Fibroblast of lung (primary cell): ENCODE measurements at regions not wholly inside any gene's neighbourhood (a gene's known extent, or its start where the extent isn't known, plus 50 kb on each side); places are given as distances from the start of the nearest gene placed in this dataset.

Experiments
- EZH2 ChIP-seq: IDR thresholded peaks from 2 replicates; pipeline ENCODE4 v1.5.1; 2012; ENCODE audit warnings: low read length, control low read depth, mild to moderate bottlenecking; ENCODE audit errors: missing control alignments
- TF ChIP-seq, protein P1 (sequence below), 2 donors: IDR thresholded peaks in 1 of 2; conservative IDR thresholded peaks in 1 of 2; 1 replicate in 1 of 2; 2 replicates in 1 of 2; pipeline ENCODE4 v1.5.1; 2011 to 2012; ENCODE audit warnings: low read length in 2 of 2, control low read depth in 1 of 2, inconsistent platforms in 1 of 2, low read depth in 1 of 2, mild to moderate bottlenecking in 1 of 2

DNA sequence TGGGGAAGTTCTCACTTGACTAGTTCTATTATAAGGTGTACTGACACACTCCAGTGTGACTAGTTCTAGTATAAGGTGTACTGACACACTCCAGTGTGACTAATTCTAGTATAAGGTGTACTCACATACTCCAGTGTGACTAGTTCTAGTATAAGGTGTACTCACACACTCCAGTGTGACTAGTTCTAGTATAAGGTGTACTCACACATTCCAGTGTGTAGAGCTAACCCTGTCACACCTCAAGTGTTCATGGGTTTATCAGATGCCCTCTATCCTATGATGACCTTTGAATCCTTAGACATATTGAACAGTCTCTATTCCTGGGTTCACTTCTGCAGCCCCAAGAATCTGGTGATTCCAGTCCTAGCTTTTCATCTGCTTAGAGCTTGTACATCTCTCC, 54.6 kb upstream of the MYO16 start:
- TF ChIP-seq, protein P1, sequence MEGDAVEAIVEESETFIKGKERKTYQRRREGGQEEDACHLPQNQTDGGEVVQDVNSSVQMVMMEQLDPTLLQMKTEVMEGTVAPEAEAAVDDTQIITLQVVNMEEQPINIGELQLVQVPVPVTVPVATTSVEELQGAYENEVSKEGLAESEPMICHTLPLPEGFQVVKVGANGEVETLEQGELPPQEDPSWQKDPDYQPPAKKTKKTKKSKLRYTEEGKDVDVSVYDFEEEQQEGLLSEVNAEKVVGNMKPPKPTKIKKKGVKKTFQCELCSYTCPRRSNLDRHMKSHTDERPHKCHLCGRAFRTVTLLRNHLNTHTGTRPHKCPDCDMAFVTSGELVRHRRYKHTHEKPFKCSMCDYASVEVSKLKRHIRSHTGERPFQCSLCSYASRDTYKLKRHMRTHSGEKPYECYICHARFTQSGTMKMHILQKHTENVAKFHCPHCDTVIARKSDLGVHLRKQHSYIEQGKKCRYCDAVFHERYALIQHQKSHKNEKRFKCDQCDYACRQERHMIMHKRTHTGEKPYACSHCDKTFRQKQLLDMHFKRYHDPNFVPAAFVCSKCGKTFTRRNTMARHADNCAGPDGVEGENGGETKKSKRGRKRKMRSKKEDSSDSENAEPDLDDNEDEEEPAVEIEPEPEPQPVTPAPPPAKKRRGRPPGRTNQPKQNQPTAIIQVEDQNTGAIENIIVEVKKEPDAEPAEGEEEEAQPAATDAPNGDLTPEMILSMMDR (conservative IDR thresholded peaks at IDR 0.05 in 1 of 2, IDR thresholded peaks at IDR 0.05 in 1 of 2; ENCODE audit: low read depth in 1 of 2, low read length in 2 of 2): no peak
- TF ChIP-seq EZH2: no peak
